ENCODE measurements at regions not wholly inside any gene's neighbourhood (a gene's known extent, or its start where the extent isn't known, plus 50 kb on each side); places are given as distances from the start of the nearest gene placed in this dataset.
"Not testable (repeated sequence)": the region's sequence is repeated elsewhere in the genome, so short reads cannot be mapped to it uniquely, and the experiment has no call there.

- H3K4me3 Mint-ChIP-seq, result no peak overlapping the region
- H3K9me3 Mint-ChIP-seq, result no peaks in the 10 kb centered on the region
- no peaks in the 10 kb centered on the region for H3K36me3 Mint-ChIP-seq (ENCODE audit: low read depth)
- no peak for DNase-seq
- H3K4me1 Mint-ChIP-seq, result no peaks in the 10 kb centered on the region
- no peak for ATAC-seq
- no peak overlapping the region for H3K27ac Mint-ChIP-seq
- H3K27me3 Mint-ChIP-seq, result no peaks in the 10 kb centered on the region
These were observed 350.4 kb downstream of the NR4A2 start for GRCh38 chr2:155982135-155982534.

GRCh38 chr2:155980941-155981560 is 351.5 kb downstream of the NR4A2 start:
- ATAC-seq (no peak), DNase-seq (no peak)
- H3K27me3 Mint-ChIP-seq, result no peaks in the 10 kb centered on the region
- no peak overlapping the region for H3K27ac Mint-ChIP-seq
- H3K9me3 Mint-ChIP-seq, result no peaks in the 10 kb centered on the region
- no peak overlapping the region for H3K4me3 Mint-ChIP-seq
- H3K36me3 Mint-ChIP-seq (ENCODE audit: low read depth), result no peaks in the 10 kb centered on the region
- H3K4me1 Mint-ChIP-seq, result no peaks in the 10 kb centered on the region

DNA sequence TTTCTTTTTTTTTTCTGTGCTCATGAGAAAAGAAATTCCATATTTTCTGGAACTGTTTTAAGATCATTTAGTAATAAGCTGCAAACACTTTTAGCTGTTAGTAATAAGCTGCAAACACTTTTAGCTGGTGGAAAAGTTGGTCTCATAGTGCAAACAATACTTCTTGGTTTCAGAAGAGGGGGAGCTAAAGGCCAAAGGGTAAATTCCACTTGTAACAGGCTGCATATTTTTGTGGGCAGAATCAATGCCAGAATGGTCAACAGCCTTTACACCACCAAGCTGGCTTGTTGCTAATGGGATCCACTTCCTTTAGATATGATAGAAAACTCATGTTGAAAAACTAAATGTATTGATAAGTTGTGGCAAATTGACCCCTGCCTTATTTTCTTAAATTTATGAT is 356.8 kb downstream of the NR4A2 start:
- Mint-ChIP-seq H3K9me3 (no peaks in the 10 kb centered on the region), H3K36me3 (ENCODE audit: low read depth) (no peaks in the 10 kb centered on the region), H3K27me3 (no peaks in the 10 kb centered on the region), H3K4me3 (no peak overlapping the region), H3K27ac (no peak overlapping the region), H3K4me1 (no peaks in the 10 kb centered on the region)
- ATAC-seq, result no peak
- no peak for DNase-seq

- H3K4me3 Mint-ChIP-seq, result no peak overlapping the region
- DNase-seq, result no peak
These were observed 359.6 kb downstream of the NR4A2 start for GRCh38 chr2:155972916-155973315.

DNA sequence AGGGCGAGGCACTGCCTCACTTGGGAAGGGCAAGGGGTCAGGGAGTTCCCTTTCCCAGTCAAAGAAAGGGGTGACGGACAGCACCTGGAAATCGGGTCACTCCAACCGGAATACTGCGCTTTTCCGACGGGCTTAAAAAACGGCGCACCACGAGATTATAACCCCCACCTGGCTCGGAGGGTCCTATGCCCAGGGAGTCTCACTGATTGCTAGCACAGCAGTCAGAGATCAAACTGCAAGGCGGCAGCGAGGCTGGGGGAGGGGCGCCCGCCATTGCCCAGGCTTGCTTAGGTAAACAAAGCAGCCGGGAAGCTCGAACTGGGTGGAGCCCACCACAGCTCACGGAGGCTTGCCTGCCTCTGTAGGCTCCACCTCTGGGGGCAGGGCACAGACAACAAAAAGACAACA is 366.5 kb downstream of the NR4A2 start:
- H3K4me3 Mint-ChIP-seq; H3K9me3 Mint-ChIP-seq; DNase-seq; H3K27me3 Mint-ChIP-seq; H3K36me3 Mint-ChIP-seq (ENCODE audit: low read depth); ATAC-seq; H3K27ac Mint-ChIP-seq; H3K4me1 Mint-ChIP-seq: not testable (repeated sequence)

More at GRCh38 chr2:155972916-155973315, 359.6 kb downstream of the NR4A2 start:
- H3K4me1 Mint-ChIP-seq, result no peaks in the 10 kb centered on the region
- H3K27me3 Mint-ChIP-seq, result no peaks in the 10 kb centered on the region
- no peak overlapping the region for H3K27ac Mint-ChIP-seq
- no peaks in the 10 kb centered on the region for H3K36me3 Mint-ChIP-seq (ENCODE audit: low read depth)
- H3K9me3 Mint-ChIP-seq, result no peaks in the 10 kb centered on the region
- no peak for ATAC-seq

GRCh38 chr2:155965415-155966063 is 367.0 kb downstream of the NR4A2 start:
- Mint-ChIP-seq H3K36me3 (ENCODE audit: low read depth) (no peaks in the 10 kb centered on the region), H3K4me3 (no peak overlapping the region), H3K27me3 (peaks cover 1% of the 10 kb centered on the region), H3K27ac (no peak overlapping the region), H3K4me1 (no peaks in the 10 kb centered on the region), H3K9me3 (no peaks in the 10 kb centered on the region)
- no peak for DNase-seq
- ATAC-seq, result no peak

GRCh38 chr2:155961641-155962040 is 370.9 kb downstream of the NR4A2 start:
- ATAC-seq, result no peak
- H3K27ac Mint-ChIP-seq, result no peak overlapping the region

DNA sequence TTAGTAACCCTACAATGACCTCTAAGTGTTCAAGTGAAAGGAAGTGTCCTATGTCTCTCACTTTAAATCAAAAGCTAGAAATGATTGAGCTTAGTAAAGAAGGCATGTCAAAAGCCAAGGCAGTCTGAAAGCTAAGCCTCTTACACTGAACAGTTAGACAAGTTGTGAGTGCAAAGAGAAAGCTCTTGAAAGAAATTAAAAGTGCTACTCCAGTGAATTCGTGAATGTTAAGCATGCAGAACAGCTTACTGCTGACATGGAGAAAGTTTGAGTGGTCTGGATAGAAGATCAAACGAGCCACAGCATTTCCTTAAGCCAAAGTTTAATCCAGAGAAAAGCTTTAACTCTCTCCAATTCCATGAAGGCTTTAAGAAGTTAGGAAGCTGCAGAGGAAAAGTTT is 373.7 kb downstream of the NR4A2 start:
- no peaks in the 10 kb centered on the region for H3K4me1 Mint-ChIP-seq
- DNase-seq (no peak), ATAC-seq (no peak)
- no peaks in the 10 kb centered on the region for H3K36me3 Mint-ChIP-seq (ENCODE audit: low read depth)
- no peak overlapping the region for H3K4me3 Mint-ChIP-seq
- no peaks in the 10 kb centered on the region for H3K9me3 Mint-ChIP-seq
- H3K27me3 Mint-ChIP-seq, result peaks cover 1% of the 10 kb centered on the region
- H3K27ac Mint-ChIP-seq, result no peak overlapping the region

More at GRCh38 chr2:155961641-155962040, 370.9 kb downstream of the NR4A2 start:
- DNase-seq, result no peak
- Mint-ChIP-seq H3K27me3 (peaks cover 1% of the 10 kb centered on the region), H3K36me3 (ENCODE audit: low read depth) (no peaks in the 10 kb centered on the region), H3K4me1 (no peaks in the 10 kb centered on the region), H3K4me3 (no peak overlapping the region), H3K9me3 (no peaks in the 10 kb centered on the region)

- no peak for DNase-seq
- H3K36me3 Mint-ChIP-seq (ENCODE audit: low read depth), result no peaks in the 10 kb centered on the region
These were observed 385.5 kb downstream of the NR4A2 start for GRCh38 chr2:155947069-155947468.

DNA sequence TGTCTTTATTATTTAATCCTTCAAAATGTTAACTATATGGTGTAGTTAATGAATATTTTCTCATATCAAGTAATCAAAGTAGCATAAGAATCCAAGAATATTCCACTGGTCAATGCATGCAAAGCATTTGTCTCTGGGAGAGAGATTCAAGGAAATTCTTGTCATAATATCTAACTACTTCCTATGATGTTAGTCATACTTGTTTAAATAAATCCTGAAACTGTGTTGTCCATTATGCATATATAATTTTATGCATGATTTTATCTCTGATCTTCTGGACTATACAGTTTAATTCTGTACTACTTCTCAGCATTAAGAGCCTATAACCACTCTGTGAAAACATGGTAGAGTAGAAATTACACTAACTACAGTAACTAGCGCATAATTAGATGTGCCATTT is 388.3 kb downstream of the NR4A2 start:
- Mint-ChIP-seq H3K27me3 (peaks cover 2% of the 10 kb centered on the region), H3K27ac (no peak overlapping the region), H3K4me3 (no peak overlapping the region), H3K9me3 (peaks cover 23% of the 10 kb centered on the region), H3K4me1 (no peaks in the 10 kb centered on the region), H3K36me3 (ENCODE audit: low read depth) (no peaks in the 10 kb centered on the region)
- no peak for ATAC-seq
- DNase-seq, result no peak

More at GRCh38 chr2:155947069-155947468, 385.5 kb downstream of the NR4A2 start:
- Mint-ChIP-seq H3K4me1 (no peaks in the 10 kb centered on the region), H3K4me3 (no peak overlapping the region), H3K27me3 (no peaks in the 10 kb centered on the region), H3K9me3 (peaks cover 6% of the 10 kb centered on the region), H3K27ac (no peak overlapping the region)
- no peak for ATAC-seq

DNA sequence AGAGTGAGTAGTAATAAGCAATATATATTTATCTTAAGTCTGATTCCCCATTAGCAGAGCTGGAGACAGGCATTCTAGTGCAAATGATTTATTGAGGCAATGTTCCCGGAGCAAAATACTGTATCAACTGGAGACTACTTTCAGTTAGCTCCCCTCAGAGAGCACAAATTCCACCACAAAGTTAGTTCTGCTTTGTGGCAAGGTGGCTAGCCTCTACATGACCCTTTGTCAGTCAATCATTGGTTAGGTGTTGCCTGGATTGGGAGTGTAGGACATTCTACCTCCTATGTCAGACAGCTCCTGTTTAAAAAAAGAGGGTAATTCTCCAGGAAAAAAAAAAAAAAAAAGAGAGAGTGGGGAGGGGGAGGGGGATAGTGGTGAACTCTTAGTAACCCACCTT is 402.2 kb downstream of the NR4A2 start:
- Mint-ChIP-seq H3K27ac (no peak overlapping the region), H3K27me3 (no peaks in the 10 kb centered on the region), H3K4me1 (no peaks in the 10 kb centered on the region), H3K9me3 (peaks cover 7% of the 10 kb centered on the region), H3K4me3 (no peak overlapping the region), H3K36me3 (ENCODE audit: low read depth) (no peaks in the 10 kb centered on the region)
- ATAC-seq, result no peak
- DNase-seq, result no peak

DNA sequence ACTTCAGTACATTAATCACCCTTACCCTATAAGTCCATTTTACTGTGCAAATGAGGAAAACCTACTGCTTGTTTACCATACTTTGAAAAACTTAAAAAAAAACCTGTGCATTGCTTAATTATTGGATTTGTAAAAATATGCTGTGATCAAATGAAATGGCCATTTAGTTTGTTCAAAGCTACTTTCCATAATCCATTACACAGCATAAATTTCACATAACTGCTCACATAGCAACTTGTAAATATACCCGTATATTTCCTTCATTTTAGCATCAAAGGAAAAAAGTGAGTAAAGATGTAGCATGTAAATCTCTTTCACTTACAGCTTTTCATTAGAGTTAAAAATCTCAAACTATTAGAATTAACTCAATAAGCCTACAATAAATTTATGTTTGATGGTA is 415.1 kb downstream of the NR4A2 start:
- H3K27ac Mint-ChIP-seq, result no peak overlapping the region

GRCh38 chr2:155913356-155913755 is 419.2 kb downstream of the NR4A2 start:
- no peak for DNase-seq
- no peak for ATAC-seq
- H3K4me1 Mint-ChIP-seq, result no peaks in the 10 kb centered on the region
- H3K4me3 Mint-ChIP-seq, result no peak overlapping the region
- H3K9me3 Mint-ChIP-seq, result no peaks in the 10 kb centered on the region
- H3K27me3 Mint-ChIP-seq, result no peaks in the 10 kb centered on the region
- no peaks in the 10 kb centered on the region for H3K36me3 Mint-ChIP-seq (ENCODE audit: low read depth)
- no peak overlapping the region for H3K27ac Mint-ChIP-seq

More for the DNA sequence above, 415.1 kb downstream of the NR4A2 start:
- Mint-ChIP-seq H3K4me1 (no peaks in the 10 kb centered on the region), H3K36me3 (ENCODE audit: low read depth) (no peaks in the 10 kb centered on the region), H3K9me3 (no peaks in the 10 kb centered on the region), H3K4me3 (no peak overlapping the region), H3K27me3 (no peaks in the 10 kb centered on the region)
- ATAC-seq (no peak), DNase-seq (no peak)

DNA sequence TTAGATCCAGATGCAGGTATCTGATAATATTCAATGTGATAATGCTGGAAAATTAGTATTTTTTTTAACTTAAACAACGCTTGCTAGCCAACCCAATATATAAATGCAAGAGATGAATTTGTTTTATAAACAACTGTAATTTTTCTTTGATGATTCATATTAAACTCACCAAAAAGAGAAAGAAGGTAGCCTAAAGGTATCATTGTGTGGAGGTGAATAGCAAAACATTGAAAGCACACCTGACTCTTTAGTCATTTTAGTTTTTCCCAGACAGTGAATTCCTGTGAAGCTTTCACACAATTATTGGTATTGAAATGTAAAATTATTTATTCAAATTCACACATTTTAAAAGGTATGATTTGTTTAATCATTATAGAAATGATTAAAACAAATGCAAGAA is 424.0 kb downstream of the NR4A2 start:
- Mint-ChIP-seq H3K4me1 (no peaks in the 10 kb centered on the region), H3K27me3 (no peaks in the 10 kb centered on the region), H3K27ac (no peak overlapping the region), H3K36me3 (ENCODE audit: low read depth) (no peaks in the 10 kb centered on the region), H3K9me3 (no peaks in the 10 kb centered on the region), H3K4me3 (no peak overlapping the region)
- DNase-seq (no peak), ATAC-seq (no peak)

- DNase-seq (no peak), ATAC-seq (no peak)
- Mint-ChIP-seq H3K27ac (no peak overlapping the region), H3K4me1 (no peaks in the 10 kb centered on the region), H3K9me3 (no peaks in the 10 kb centered on the region), H3K4me3 (no peak overlapping the region), H3K27me3 (no peaks in the 10 kb centered on the region), H3K36me3 (ENCODE audit: low read depth) (no peaks in the 10 kb centered on the region)
These were observed 425.3 kb downstream of the NR4A2 start for GRCh38 chr2:155907211-155907610.

All from activated naive CD8-positive, alpha-beta T cell treated with anti-CD3 and anti-CD28 coated beads, Interleukin-2, amount 50 U/mL, for 24 hours (primary cell).